Stimulated activated CD4-positive, alpha-beta T cell treated with anti-CD3 and anti-CD28 coated beads, Interleukin-15, amount 100 ng/mL, for 48 hours (primary cell): ENCODE measurements at regions not wholly inside any gene's neighbourhood (a gene's known extent, or its start where the extent isn't known, plus 50 kb on each side); places are given as distances from the start of the nearest gene placed in this dataset.
A peak's percentile ranks its signal among the peaks of the same experiment; 100 is the strongest.

Experiments
- DNase-seq, 2 donors: peaks; one replicate each; pipeline ENCODE4 v3.0.0-alpha.2; 2020; ENCODE audit warnings: low read depth in 2 of 2

- no peak for DNase-seq
Observed at GRCh38 chr10:117638200-117638599, 95.7 kb downstream of the EMX2 start.

- DNase-seq, result no peak
Observed at GRCh38 chr10:117638664-117639200, 96.2 kb downstream of the EMX2 start.

- DNase-seq, result no peak
Observed at GRCh38 chr10:117640406-117640805, 97.9 kb downstream of the EMX2 start.

GRCh38 chr10:117646718-117647117, 104.2 kb downstream of the EMX2 start:
- no peak for DNase-seq

- DNase-seq, result no peak
Observed at GRCh38 chr10:117647306-117647705, 104.8 kb downstream of the EMX2 start.

GRCh38 chr10:117651121-117651520, 108.6 kb downstream of the EMX2 start:
- DNase-seq, result no peak

- DNase-seq, result no peak
Observed at GRCh38 chr10:117652228-117653169, 110.0 kb downstream of the EMX2 start.

GRCh38 chr10:117653170-117653515, 110.6 kb downstream of the EMX2 start:
- peak; percentile 13 to 26 for DNase-seq

- no peak for DNase-seq
Observed at GRCh38 chr10:117654105-117654504, 111.6 kb downstream of the EMX2 start.

- DNase-seq, result no peak
Observed at GRCh38 chr10:117656385-117657367, 114.1 kb downstream of the EMX2 start.

GRCh38 chr10:117661316-117661715, 118.8 kb downstream of the EMX2 start:
- DNase-seq, result no peak

GRCh38 chr10:117662126-117662525, 119.6 kb downstream of the EMX2 start:
- DNase-seq, result no peak

GRCh38 chr10:117662751-117663540, 120.4 kb downstream of the EMX2 start:
- DNase-seq, result no peak

- no peak for DNase-seq
Observed at GRCh38 chr10:117663750-117664149, 121.2 kb downstream of the EMX2 start.

- no peak for DNase-seq
Observed at GRCh38 chr10:117664288-117664687, 121.7 kb downstream of the EMX2 start.

- DNase-seq, result no peak
Observed at GRCh38 chr10:117666166-117666565, 123.6 kb downstream of the EMX2 start.

GRCh38 chr10:117666965-117667364, 124.4 kb downstream of the EMX2 start:
- no peak for DNase-seq

- DNase-seq, result no peak
Observed at GRCh38 chr10:117667831-117668230, 125.3 kb downstream of the EMX2 start.

GRCh38 chr10:117668327-117669008, 125.9 kb downstream of the EMX2 start:
- DNase-seq, result no peak

- no peak for DNase-seq
Observed at GRCh38 chr10:117669122-117669521, 126.6 kb downstream of the EMX2 start.
